Bronchial epithelial cell (primary cell): ENCODE measurements at regions not wholly inside any gene's neighbourhood (a gene's known extent, or its start where the extent isn't known, plus 50 kb on each side); places are given as distances from the start of the nearest gene placed in this dataset.
"Not testable (repeated sequence)": the region's sequence is repeated elsewhere in the genome, so short reads cannot be mapped to it uniquely, and the experiment has no call there.

Source experiments
- DNase-seq: peaks from one replicate; pipeline ENCODE4 v3.0.0-alpha.2; 2010; ENCODE audit warnings: low read depth
- FAIRE-seq: peaks from 2 replicates; lab custom pipeline; 2011; peaks lifted over from hg19 to GRCh38; lab: Jason Lieb, UNC
- H3K27me3 ChIP-seq: 2 replicates; pipeline ENCODE4 v1.5.1; 2011; ENCODE audit warnings: low read length; ENCODE audit not compliant: control insufficient read depth, insufficient read depth
- H3K36me3 ChIP-seq: 2 replicates; pipeline ENCODE4 v1.5.1; 2011; ENCODE audit warnings: low read length; ENCODE audit not compliant: control insufficient read depth, insufficient read depth
- H3K4me3 ChIP-seq: 2 replicates; pipeline ENCODE4 v1.5.1; 2011; ENCODE audit warnings: mild to moderate bottlenecking, low read depth, low read length, control low read depth
- TF ChIP-seq, protein P1 (sequence below): IDR thresholded peaks from 2 replicates; pipeline ENCODE4 v1.5.1; 2011; ENCODE audit warnings: mild to moderate bottlenecking, moderate library complexity, low read length, control low read depth, inconsistent platforms; ENCODE audit not compliant: insufficient read depth, severe bottlenecking

GRCh38 chr10:81215498-81215897, 659.5 kb upstream of the NRG3 start:
- H3K4me3 ChIP-seq = no peak overlapping the region
- no peaks in the 10 kb centered on the region for H3K36me3 ChIP-seq
- FAIRE-seq = no peak
- no peak for DNase-seq
- TF ChIP-seq, protein P1, sequence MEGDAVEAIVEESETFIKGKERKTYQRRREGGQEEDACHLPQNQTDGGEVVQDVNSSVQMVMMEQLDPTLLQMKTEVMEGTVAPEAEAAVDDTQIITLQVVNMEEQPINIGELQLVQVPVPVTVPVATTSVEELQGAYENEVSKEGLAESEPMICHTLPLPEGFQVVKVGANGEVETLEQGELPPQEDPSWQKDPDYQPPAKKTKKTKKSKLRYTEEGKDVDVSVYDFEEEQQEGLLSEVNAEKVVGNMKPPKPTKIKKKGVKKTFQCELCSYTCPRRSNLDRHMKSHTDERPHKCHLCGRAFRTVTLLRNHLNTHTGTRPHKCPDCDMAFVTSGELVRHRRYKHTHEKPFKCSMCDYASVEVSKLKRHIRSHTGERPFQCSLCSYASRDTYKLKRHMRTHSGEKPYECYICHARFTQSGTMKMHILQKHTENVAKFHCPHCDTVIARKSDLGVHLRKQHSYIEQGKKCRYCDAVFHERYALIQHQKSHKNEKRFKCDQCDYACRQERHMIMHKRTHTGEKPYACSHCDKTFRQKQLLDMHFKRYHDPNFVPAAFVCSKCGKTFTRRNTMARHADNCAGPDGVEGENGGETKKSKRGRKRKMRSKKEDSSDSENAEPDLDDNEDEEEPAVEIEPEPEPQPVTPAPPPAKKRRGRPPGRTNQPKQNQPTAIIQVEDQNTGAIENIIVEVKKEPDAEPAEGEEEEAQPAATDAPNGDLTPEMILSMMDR = no peak
- no peaks in the 10 kb centered on the region for H3K27me3 ChIP-seq

- Histone ChIP-seq H3K27me3 (no peaks in the 10 kb centered on the region), H3K36me3 (no peaks in the 10 kb centered on the region), H3K4me3 (no peak overlapping the region)
- TF ChIP-seq, protein P1 = no peak
- no peak for DNase-seq
- no peak for FAIRE-seq
Measured at GRCh38 chr10:81216949-81217348, 658.0 kb upstream of the NRG3 start.

DNA sequence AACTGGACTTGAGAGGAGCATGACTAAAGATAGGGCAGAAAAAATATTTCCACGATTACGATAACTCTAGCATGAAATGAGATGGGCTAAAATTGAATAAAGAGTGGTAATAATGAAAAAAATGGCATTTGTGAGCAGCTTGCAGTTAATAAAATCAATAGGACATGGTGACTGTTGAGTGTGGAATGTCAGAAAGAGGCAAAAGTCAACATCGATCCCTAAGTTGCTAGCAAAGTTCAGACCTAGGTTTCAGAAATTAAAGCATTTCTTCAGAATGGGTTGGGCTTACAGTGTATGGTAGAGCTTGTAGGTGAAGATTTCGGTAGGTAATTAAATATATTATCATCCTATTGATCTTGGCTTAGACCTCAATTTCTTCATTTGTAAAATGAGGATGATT, 656.7 kb upstream of the NRG3 start:
- FAIRE-seq (no peak), DNase-seq (no peak)
- TF ChIP-seq, protein P1 = no peak
- Histone ChIP-seq H3K36me3 (no peaks in the 10 kb centered on the region), H3K27me3 (no peaks in the 10 kb centered on the region), H3K4me3 (no peak overlapping the region)

DNA sequence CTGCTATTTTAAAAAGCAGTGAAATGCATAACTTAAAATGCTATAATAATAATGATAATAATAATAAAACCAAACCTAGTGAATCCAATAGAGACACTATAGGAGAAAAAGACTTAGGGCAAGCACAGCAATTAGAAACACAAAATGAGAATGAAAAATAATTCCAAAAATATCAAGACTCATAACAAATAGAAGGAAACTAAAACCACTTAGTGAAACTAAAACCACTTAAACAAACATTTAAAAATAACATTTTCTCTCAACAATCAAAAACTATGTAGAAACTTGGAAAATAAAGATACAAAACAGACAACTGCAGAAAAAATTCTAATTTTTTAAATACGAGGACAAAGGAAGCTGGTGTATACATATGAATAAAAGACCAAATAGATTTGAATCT, 655.2 kb upstream of the NRG3 start:
- DNase-seq (no peak), FAIRE-seq (no peak)
- TF ChIP-seq, protein P1 = no peak
- H3K27me3 ChIP-seq = no peaks in the 10 kb centered on the region
- no peaks in the 10 kb centered on the region for H3K36me3 ChIP-seq
- H3K4me3 ChIP-seq = no peak overlapping the region

DNA sequence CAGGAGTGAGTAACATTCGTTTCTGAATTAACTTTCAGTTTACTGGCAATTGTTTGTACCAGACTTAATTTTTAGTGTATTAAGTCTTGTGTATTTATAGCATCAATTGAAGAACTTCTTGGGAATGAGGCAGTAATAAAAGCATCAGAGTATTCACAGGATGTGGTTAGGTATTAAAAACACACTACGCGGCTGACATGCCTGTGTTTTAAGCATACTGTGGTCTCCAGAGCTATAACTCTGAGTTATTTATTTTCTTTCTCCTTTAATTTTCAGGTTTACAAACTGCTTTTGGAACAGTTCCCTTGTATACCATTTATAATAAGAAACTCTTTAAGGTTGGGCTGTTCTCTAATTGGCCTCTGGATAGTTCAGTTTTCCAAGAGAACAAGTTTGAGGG, 626.1 kb upstream of the NRG3 start:
- FAIRE-seq (no peak), DNase-seq (no peak)
- no peaks in the 10 kb centered on the region for H3K36me3 ChIP-seq
- H3K27me3 ChIP-seq = no peaks in the 10 kb centered on the region
- no peak overlapping the region for H3K4me3 ChIP-seq
- TF ChIP-seq, protein P1 = no peak

DNA sequence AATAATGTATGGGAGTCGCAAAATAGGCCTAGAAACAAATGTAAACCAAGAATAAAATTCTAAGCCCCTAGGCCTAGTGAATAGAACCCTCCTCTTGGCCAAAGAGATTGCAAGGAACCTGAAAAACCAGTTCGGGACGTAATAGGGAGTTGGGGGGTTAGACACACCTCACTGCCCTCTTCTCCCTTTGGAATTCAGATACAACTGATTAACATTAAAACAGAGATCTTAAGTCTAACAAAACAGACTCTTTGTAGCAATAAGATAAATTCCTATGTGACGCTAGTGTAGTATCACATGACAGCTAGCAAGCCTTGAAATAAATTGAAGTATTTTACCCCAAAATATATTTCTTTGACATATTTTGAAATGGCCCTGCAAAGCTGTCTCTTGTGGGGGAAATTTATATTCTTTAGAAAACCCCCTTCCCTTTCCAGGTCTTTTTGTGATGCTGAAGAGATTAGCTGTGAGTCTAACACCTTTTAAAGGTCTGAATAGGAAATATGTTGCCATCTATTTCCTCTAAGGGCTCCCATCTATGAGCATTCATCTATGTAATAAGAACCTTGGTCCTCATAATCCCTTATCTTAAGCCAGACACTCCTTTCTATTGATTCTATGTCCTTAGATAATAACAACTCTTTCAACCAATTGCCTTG, 623.4 kb upstream of the NRG3 start:
- no peak for DNase-seq

DNA sequence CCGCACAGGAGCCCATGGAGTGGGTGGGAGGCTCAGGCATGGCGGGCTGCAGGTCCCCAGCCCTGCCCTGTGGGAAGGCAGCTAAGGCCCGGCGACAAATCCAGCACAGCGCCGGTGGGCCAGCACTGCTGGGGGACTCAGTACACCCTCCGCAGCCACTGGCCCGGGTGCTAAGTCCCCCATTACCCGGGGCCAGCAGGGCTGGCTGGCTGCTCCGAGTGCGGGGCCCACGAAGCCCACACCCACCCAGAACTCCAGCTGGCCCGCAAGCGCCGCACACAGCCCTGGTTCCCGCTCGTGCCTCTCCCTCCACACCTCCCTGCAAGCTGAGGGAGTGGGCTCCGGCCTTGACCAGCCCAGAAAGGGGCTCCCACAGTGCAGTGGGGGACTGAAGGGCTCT, 610.0 kb upstream of the NRG3 start:
- FAIRE-seq, H3K36me3 ChIP-seq, H3K27me3 ChIP-seq, H3K4me3 ChIP-seq, DNase-seq: not testable (repeated sequence)

More for the DNA sequence above, 623.4 kb upstream of the NRG3 start:
- Histone ChIP-seq H3K4me3 (no peak overlapping the region), H3K36me3 (no peaks in the 10 kb centered on the region), H3K27me3 (no peaks in the 10 kb centered on the region)
- TF ChIP-seq, protein P1 = no peak
- FAIRE-seq = no peak
